Sigmoid colon (tissue), 4 donors: ENCODE measurements at regions not wholly inside any gene's neighbourhood (a gene's known extent, or its start where the extent isn't known, plus 50 kb on each side); places are given as distances from the start of the nearest gene placed in this dataset.

Experiments used
- EP300 ChIP-seq, 4 donors: sonication (generic); formaldehyde crosslinking; IDR thresholded peaks; one replicate each; pipeline ENCODE4 v1.6.1; 2017; ENCODE audit warnings: antibody characterized with exemption in 4 of 4
- POLR2A ChIP-seq, 2 donors: fragments of 450-650 bp; IDR thresholded peaks; one replicate each; pipeline ENCODE4 v1.6.1; 2016; ENCODE audit warnings: antibody characterized with exemption in 2 of 2, mild to moderate bottlenecking in 2 of 2, moderate library complexity in 2 of 2
- TF ChIP-seq, protein P1 (sequence below), 4 experiments: fragments of 450-650 bp in 3 of 4; fragments of 200-600 bp in 1 of 4; IDR thresholded peaks; one replicate each; pipeline ENCODE4 v1.5.1; 2016 to 2019; ENCODE audit warnings: antibody characterized with exemption in 4 of 4, mild to moderate bottlenecking in 3 of 4, moderate library complexity in 2 of 4

- TF ChIP-seq POLR2A (IDR thresholded peaks at IDR 0.05): no peak
- TF ChIP-seq, protein P1, sequence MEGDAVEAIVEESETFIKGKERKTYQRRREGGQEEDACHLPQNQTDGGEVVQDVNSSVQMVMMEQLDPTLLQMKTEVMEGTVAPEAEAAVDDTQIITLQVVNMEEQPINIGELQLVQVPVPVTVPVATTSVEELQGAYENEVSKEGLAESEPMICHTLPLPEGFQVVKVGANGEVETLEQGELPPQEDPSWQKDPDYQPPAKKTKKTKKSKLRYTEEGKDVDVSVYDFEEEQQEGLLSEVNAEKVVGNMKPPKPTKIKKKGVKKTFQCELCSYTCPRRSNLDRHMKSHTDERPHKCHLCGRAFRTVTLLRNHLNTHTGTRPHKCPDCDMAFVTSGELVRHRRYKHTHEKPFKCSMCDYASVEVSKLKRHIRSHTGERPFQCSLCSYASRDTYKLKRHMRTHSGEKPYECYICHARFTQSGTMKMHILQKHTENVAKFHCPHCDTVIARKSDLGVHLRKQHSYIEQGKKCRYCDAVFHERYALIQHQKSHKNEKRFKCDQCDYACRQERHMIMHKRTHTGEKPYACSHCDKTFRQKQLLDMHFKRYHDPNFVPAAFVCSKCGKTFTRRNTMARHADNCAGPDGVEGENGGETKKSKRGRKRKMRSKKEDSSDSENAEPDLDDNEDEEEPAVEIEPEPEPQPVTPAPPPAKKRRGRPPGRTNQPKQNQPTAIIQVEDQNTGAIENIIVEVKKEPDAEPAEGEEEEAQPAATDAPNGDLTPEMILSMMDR (IDR thresholded peaks at IDR 0.05): no peak
- no peak for TF ChIP-seq EP300 (IDR thresholded peaks at IDR 0.05)
Observed at GRCh38 chr5:135741040-135741439, 93.4 kb upstream of the SLC25A48 start.
